Smooth muscle cell (in vitro differentiated cells): ENCODE measurements at regions not wholly inside any gene's neighbourhood (a gene's known extent, or its start where the extent isn't known, plus 50 kb on each side); places are given as distances from the start of the nearest gene placed in this dataset.

Experiments used
- DNase-seq: peaks from one replicate; lab custom pipeline; 2025; ENCODE audit not compliant: unreplicated experiment; lab: John Stamatoyannopoulos, UW
- H2AFZ ChIP-seq: fragments of 200-600 bp; sonication (generic); 2 replicates; pipeline ENCODE4 v1.6.0; 2016; ENCODE audit warnings: antibody characterized with exemption, low read depth, mild to moderate bottlenecking
- H3F3A ChIP-seq: fragments of 200-600 bp; sonication (generic); 2 replicates; pipeline ENCODE4 v1.6.0; 2017; ENCODE audit warnings: antibody characterized with exemption, low read depth
- H3K27ac ChIP-seq: fragments of 200-600 bp; sonication (generic); 2 replicates; pipeline ENCODE4 v1.5.1; 2016; ENCODE audit warnings: low read depth, mild to moderate bottlenecking
- H3K27me3 ChIP-seq: fragments of 200-600 bp; sonication (generic); 2 replicates; pipeline ENCODE4 v1.6.1; 2016; ENCODE audit warnings: low read depth, mild to moderate bottlenecking
- H3K36me3 ChIP-seq: fragments of 200-600 bp; sonication (generic); 2 replicates; pipeline ENCODE4 v1.5.1; 2016; ENCODE audit warnings: low read depth
- H3K4me1 ChIP-seq: fragments of 200-600 bp; sonication (generic); 2 replicates; pipeline ENCODE4 v1.5.1; 2016; ENCODE audit warnings: low read depth
- H3K4me2 ChIP-seq: fragments of 200-600 bp; sonication (generic); 2 replicates; pipeline ENCODE4 v1.6.0; 2016; ENCODE audit warnings: mild to moderate bottlenecking
- H3K4me3 ChIP-seq: fragments of 200-600 bp; sonication (generic); 2 replicates; pipeline ENCODE4 v1.5.1; 2016; ENCODE audit warnings: mild to moderate bottlenecking
- H3K79me2 ChIP-seq: fragments of 200-600 bp; sonication (generic); 2 replicates; pipeline ENCODE4 v1.6.0; 2016; ENCODE audit warnings: low read depth, mild to moderate bottlenecking
- H3K9ac ChIP-seq: fragments of 200-600 bp; sonication (generic); 2 replicates; pipeline ENCODE4 v1.6.0; 2016; ENCODE audit warnings: low read depth
- H3K9me3 ChIP-seq: fragments of 200-600 bp; sonication (generic); replicated peaks from 2 replicates; pipeline ENCODE4 v1.5.1; 2016; ENCODE audit warnings: low read depth
- H4K20me1 ChIP-seq: fragments of 200-600 bp; sonication (generic); 2 replicates; pipeline ENCODE4 v1.6.0; 2016; ENCODE audit warnings: low read depth
- WGBS: methylation state at CpG from one replicate; pipeline ENCODE4 v1.1.7; 2016; ENCODE audit warnings: low lambda C conversion rate; 5-methylcytosine and 5-hydroxymethylcytosine counted together
- TF ChIP-seq, protein P1 (sequence below): fragments of 200-600 bp; sonication (generic); IDR thresholded peaks from 2 replicates; pipeline ENCODE4 v1.5.1; 2017; ENCODE audit warnings: borderline replicate concordance, mild to moderate bottlenecking, antibody characterized with exemption; ENCODE audit not compliant: insufficient read depth, poor library complexity, severe bottlenecking

DNA sequence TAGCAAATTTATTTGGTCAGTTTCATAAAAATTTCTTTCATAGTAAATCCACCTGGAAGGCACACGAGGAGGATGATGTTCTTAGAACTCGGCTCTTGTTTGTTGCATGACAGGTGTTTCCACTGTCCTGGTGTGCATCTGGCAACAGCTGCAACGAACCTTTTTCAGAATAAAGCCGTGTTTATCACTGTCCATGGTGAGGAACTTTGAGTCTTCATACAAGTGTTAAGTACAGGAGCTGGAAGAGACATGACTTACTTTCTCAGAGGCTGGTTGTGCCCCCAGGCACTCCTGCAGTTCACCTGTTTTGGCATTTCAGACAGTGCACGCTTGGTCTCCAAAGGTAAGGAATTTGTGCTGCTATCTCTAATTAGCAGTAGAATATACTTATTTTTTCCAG is 97.1 kb downstream of the ADAMTS1 start:
- no peaks in the 10 kb centered on the region for H3K36me3 ChIP-seq
- H3K9me3 ChIP-seq, result no peaks in the 10 kb centered on the region
- no peak overlapping the region for H3K27ac ChIP-seq
- DNase-seq, result no peak
- TF ChIP-seq, protein P1, sequence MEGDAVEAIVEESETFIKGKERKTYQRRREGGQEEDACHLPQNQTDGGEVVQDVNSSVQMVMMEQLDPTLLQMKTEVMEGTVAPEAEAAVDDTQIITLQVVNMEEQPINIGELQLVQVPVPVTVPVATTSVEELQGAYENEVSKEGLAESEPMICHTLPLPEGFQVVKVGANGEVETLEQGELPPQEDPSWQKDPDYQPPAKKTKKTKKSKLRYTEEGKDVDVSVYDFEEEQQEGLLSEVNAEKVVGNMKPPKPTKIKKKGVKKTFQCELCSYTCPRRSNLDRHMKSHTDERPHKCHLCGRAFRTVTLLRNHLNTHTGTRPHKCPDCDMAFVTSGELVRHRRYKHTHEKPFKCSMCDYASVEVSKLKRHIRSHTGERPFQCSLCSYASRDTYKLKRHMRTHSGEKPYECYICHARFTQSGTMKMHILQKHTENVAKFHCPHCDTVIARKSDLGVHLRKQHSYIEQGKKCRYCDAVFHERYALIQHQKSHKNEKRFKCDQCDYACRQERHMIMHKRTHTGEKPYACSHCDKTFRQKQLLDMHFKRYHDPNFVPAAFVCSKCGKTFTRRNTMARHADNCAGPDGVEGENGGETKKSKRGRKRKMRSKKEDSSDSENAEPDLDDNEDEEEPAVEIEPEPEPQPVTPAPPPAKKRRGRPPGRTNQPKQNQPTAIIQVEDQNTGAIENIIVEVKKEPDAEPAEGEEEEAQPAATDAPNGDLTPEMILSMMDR, result no peak
- H3K9ac ChIP-seq, result no peak overlapping the region
- no peaks in the 10 kb centered on the region for H4K20me1 ChIP-seq
- no peaks in the 10 kb centered on the region for H3K79me2 ChIP-seq
- no peak overlapping the region for H3K4me3 ChIP-seq
- H3K27me3 ChIP-seq, result no peaks in the 10 kb centered on the region
- WGBS, result 82% methylated on average over 5 of the region's 5 CpGs
- H2AFZ ChIP-seq, result no peak overlapping the region
- no peak overlapping the region for H3K4me2 ChIP-seq
- no peaks in the 10 kb centered on the region for H3K4me1 ChIP-seq
- H3F3A ChIP-seq, result no peaks in the 10 kb centered on the region

DNA sequence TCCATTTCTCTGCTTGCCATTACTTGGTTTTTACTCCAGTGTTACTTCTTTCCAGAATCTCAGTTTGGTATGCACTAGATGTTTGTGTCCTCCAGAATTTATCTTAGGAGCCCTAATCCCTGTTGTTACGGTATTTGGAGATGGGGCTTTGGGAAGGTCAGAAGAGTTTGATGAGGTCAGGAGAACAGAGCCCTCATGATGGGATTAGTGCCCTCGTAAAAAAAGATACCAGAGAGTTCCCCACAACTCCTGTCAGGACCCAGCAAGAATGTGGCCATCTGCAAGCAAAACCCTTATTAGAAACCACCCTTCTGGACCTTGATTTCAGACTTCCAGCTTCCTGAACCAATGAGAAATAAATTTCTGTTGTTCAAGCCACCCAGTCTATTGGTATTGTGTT is 98.0 kb downstream of the ADAMTS1 start:
- no peaks in the 10 kb centered on the region for H3F3A ChIP-seq
- TF ChIP-seq, protein P1, result no peak
- no peaks in the 10 kb centered on the region for H3K27me3 ChIP-seq
- no peaks in the 10 kb centered on the region for H3K9me3 ChIP-seq
- DNase-seq, result no peak
- no peaks in the 10 kb centered on the region for H3K36me3 ChIP-seq
- H2AFZ ChIP-seq, result no peak overlapping the region
- H3K9ac ChIP-seq, result no peak overlapping the region
- H3K79me2 ChIP-seq, result no peaks in the 10 kb centered on the region
- no peak overlapping the region for H3K4me3 ChIP-seq
- no peaks in the 10 kb centered on the region for H3K4me1 ChIP-seq
- H3K27ac ChIP-seq, result no peak overlapping the region
- no peak overlapping the region for H3K4me2 ChIP-seq
- WGBS, result 12% methylated on average over 2 of the region's 2 CpGs
- H4K20me1 ChIP-seq, result no peaks in the 10 kb centered on the region

DNA sequence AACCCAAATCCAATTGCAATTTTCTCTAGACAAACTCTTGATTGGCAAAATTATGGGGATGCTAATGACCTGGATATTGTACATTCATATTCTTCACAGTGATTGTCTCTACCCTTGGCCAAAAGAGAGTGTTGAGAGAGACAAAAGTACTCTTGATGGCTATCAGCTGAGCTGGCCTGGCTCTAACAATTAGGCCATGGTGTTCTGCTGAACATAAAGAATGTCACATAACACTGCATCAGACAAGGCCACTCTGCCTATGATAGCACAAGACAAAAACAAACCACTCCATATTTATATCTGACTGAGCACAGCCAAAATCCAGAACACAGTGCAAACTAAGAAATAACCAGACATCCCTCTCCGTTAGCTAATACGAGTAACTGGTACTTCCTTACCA is 101.7 kb downstream of the ADAMTS1 start:
- whole genome bisulfite sequencing, result 76% methylated on average over 2 of the region's 2 CpGs
- Histone ChIP-seq H3K9ac (no peak overlapping the region), H4K20me1 (no peaks in the 10 kb centered on the region), H3K36me3 (no peaks in the 10 kb centered on the region), H3K4me1 (no peaks in the 10 kb centered on the region), H3K79me2 (no peaks in the 10 kb centered on the region), H3K4me3 (no peak overlapping the region), H2AFZ (no peak overlapping the region), H3K9me3 (no peaks in the 10 kb centered on the region), H3K27me3 (no peaks in the 10 kb centered on the region), H3F3A (no peaks in the 10 kb centered on the region), H3K27ac (no peak overlapping the region), H3K4me2 (no peak overlapping the region)
- TF ChIP-seq, protein P1, result no peak
- no peak for DNase-seq

DNA sequence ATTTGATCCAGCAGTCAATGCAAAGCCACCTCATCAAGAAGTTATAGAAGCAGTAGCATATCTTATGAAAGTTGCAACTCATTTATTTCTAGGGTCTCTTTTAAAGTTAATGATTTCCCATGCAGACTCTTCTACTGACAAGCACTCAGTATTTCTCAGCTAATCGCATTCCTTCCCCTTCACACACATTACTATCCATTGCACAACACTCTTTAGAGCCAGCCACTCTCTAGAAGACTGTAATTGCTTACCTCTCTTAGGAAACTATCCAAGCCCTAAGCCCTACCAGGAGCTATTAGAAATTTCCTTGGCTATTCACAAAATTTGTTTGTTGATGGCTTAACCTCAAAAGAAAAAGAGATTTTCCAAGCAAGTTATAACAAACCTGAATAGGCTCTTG is 106.0 kb downstream of the ADAMTS1 start:
- Histone ChIP-seq H3K27me3 (no peaks in the 10 kb centered on the region), H3K4me3 (no peak overlapping the region), H2AFZ (no peak overlapping the region), H3F3A (no peaks in the 10 kb centered on the region), H3K4me1 (no peaks in the 10 kb centered on the region), H4K20me1 (no peaks in the 10 kb centered on the region), H3K4me2 (no peak overlapping the region), H3K79me2 (no peaks in the 10 kb centered on the region), H3K36me3 (no peaks in the 10 kb centered on the region), H3K27ac (no peak overlapping the region), H3K9ac (no peak overlapping the region), H3K9me3 (no peaks in the 10 kb centered on the region)
- TF ChIP-seq, protein P1, result no peak
- DNase-seq, result no peak
- 62% methylated on average over 1 of the region's 1 CpG for WGBS
